GM12878 (cell line): ENCODE measurements at regions not wholly inside any gene's neighbourhood (a gene's known extent, or its start where the extent isn't known, plus 50 kb on each side); places are given as distances from the start of the nearest gene placed in this dataset.

Experiments used
- ATAC-seq: fragments of 200-7000 bp; cut with Tn5 transposase; 3 replicates; pipeline ENCODE4 v1.9.1; 2020; ENCODE audit warnings: mild to moderate bottlenecking, moderate library complexity
- BruUV-seq: library from RNA; stranded (reverse); fragments of 400-500 nt; replicated peaks from 2 replicates; lab custom pipeline; 2021; lab: Mats Ljungman, UMichigan
- CTCF ChIA-PET: fragments of 300-600 bp; sonication (Branson Sonifier 250); formaldehyde crosslinking; extraction: SDS; loops from one replicate; lab custom pipeline; 2021; ENCODE audit warnings: inconsistent platforms; lab: Yijun Ruan, JAX
- POLR2A ChIA-PET: fragments of 350-600 bp; formaldehyde crosslinking; extraction: SDS; loops from one replicate; lab custom pipeline; 2021; ENCODE audit warnings: inconsistent platforms; lab: Charles Lee
- RAD21 ChIA-PET: fragments of 300-600 bp; sonication (Branson Sonifier 250); formaldehyde crosslinking; loops from one replicate; lab custom pipeline; 2023; ENCODE audit warnings: antibody characterized with exemption; ENCODE audit not compliant: unreplicated experiment; lab: Charles Lee
- SMC1A ChIA-PET: fragments of 300-600 bp; sonication (Branson Sonifier 250); formaldehyde crosslinking; loops from one replicate; lab custom pipeline; 2023; ENCODE audit not compliant: unreplicated experiment, uncharacterized antibody; lab: Charles Lee
- DNase-seq: peaks from one replicate; pipeline ENCODE4 v3.0.0-alpha.2; 2011; ENCODE audit warnings: low read depth, low spot score
- FAIRE-seq: peaks from 3 replicates; lab custom pipeline; 2011; peaks lifted over from hg19 to GRCh38; lab: Jason Lieb, UNC
- H2AFZ ChIP-seq: 2 replicates; pipeline ENCODE4 v1.6.0; 2011; ENCODE audit warnings: low read depth, low read length, control low read depth; ENCODE audit not compliant: control insufficient read depth
- H3K27ac ChIP-seq: 2 replicates; pipeline ENCODE4 v1.5.1; 2011; ENCODE audit warnings: control low read depth; ENCODE audit not compliant: control insufficient read depth, insufficient read depth
- H3K27me3 ChIP-seq, 2 experiments: replicated peaks in 1 of 2; 2 replicates each; pipeline versions ENCODE4 v1.6.0 to v1.6.1; 2011; ENCODE audit warnings: low read length in 1 of 2; ENCODE audit not compliant: control insufficient read depth in 2 of 2, insufficient read depth in 2 of 2
- H3K36me3 ChIP-seq, 2 experiments: 2 replicates each; pipeline ENCODE4 v1.5.1; 2011; ENCODE audit warnings: low read length in 1 of 2; ENCODE audit not compliant: control insufficient read depth in 2 of 2, insufficient read depth in 2 of 2
- H3K4me1 ChIP-seq: 2 replicates; pipeline ENCODE4 v1.6.1; 2011; ENCODE audit warnings: mild to moderate bottlenecking, low read length, moderate library complexity, mixed read lengths; ENCODE audit not compliant: control insufficient read depth, insufficient read depth
- H3K4me2 ChIP-seq: 2 replicates; pipeline ENCODE4 v1.6.0; 2011; ENCODE audit warnings: control low read depth; ENCODE audit not compliant: control insufficient read depth, insufficient read depth
- H3K4me3 ChIP-seq: fragments of 200-600 bp; sonication (generic); 2 replicates; pipeline ENCODE4 v1.5.1; 2016
- H3K79me2 ChIP-seq: 2 replicates; pipeline ENCODE4 v1.6.0; 2011; ENCODE audit warnings: low read length; ENCODE audit not compliant: control insufficient read depth, insufficient read depth
- H3K9ac ChIP-seq: 2 replicates; pipeline ENCODE4 v1.8.0; 2011; ENCODE audit warnings: low read length, control low read depth, mixed read lengths; ENCODE audit not compliant: control insufficient read depth, insufficient read depth
- H3K9me3 ChIP-seq: replicated peaks from 3 replicates; pipeline ENCODE4 v1.5.1; 2011; ENCODE audit warnings: mild to moderate bottlenecking, low read length; ENCODE audit not compliant: control insufficient read depth, insufficient read depth
- H4K20me1 ChIP-seq: 2 replicates; pipeline ENCODE4 v1.6.0; 2011; ENCODE audit not compliant: control insufficient read depth, insufficient read depth
- BACH1 ChIP-seq: fragments of 450-650 bp; IDR thresholded peaks from 2 replicates; pipeline ENCODE4 v1.6.1; 2017; ENCODE audit warnings: mild to moderate bottlenecking, borderline replicate concordance
- POLR2A ChIP-seq: IDR thresholded peaks from 2 replicates; pipeline ENCODE4 v1.6.1; 2011; ENCODE audit warnings: low read depth, mild to moderate bottlenecking, low read length
- TARDBP ChIP-seq: IDR thresholded peaks from 2 replicates; pipeline ENCODE4 v1.6.1; 2016; ENCODE audit warnings: borderline replicate concordance
- WGBS: methylation state at CpG from one replicate; pipeline ENCODE4 v1.1.6; 2016; ENCODE audit warnings: low lambda C conversion rate; ENCODE audit not compliant: insufficient replicate concordance, insufficient coverage; ENCODE audit errors: missing lambda C conversion rate; 5-methylcytosine and 5-hydroxymethylcytosine counted together
- in situ Hi-C: fragments of 300-500 bp; cut with MboI; formaldehyde crosslinking; loops from 9 replicates; pipeline ENCODE4 v1.14.3; 2018; ENCODE audit warnings: mixed read lengths
- intact Hi-C: fragments of 100-400 bp; cut with micrococcal nuclease; formaldehyde crosslinking; loops from one replicate; pipeline ENCODE4 v1.14.2; 2022; ENCODE audit not compliant: unreplicated experiment
- TF ChIP-seq, protein P1 (sequence below): IDR thresholded peaks from 2 replicates; pipeline ENCODE4 v1.6.1; 2012; ENCODE audit warnings: mild to moderate bottlenecking, low read depth, low read length

DNA sequence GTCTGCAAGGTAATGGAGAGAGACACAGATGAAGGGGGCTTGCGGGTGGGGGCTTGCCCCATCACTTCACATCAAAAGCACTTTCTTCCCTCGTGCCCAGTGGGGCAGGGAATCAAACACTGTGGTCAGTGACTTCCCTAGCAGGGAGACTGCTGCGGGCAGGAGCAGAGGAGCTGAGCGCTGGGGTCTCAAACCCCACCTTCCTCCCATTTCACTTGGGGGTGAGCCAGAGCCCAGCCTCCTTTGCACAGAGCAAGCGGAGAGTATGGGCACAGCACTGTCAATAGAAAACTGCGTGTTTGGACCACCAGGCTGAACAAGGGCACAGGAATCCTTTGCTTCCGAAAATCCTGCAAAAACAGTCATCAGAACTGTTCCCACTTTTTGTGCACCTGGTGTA is 355.8 kb upstream of the MKI67 start:
- ChIA-PET SMC1A (no interaction called here), POLR2A (no interaction called here)
- no peak for ATAC-seq

DNA sequence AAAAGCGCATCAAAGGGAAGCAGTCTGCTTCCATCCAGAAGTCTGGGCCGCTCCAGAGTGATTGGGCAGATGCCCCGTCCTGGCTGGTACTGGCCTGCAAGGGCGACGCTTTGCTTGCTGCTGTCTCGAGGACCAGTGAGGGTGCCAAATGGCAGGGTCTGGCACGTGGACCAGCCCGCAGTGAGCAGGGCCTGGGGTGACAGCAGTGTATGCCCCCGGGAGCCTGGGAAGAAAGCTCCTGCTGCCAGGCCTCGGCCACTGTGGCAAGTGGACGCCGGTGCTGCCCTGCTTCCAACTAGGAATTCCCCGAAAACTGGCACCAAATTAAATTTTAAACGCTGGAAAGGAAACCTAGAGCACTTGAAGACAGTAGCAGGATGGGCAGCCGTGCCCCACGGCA is 357.0 kb upstream of the MKI67 start:
- DNase-seq: no peak
- Histone ChIP-seq H3K27me3 (no peaks in the 10 kb centered on the region; a peak in 1 of 4 replicates), H3K4me2 (no peak overlapping the region), H2AFZ (no peak overlapping the region), H3K4me3 (no peak overlapping the region), H3K36me3 (no peaks in the 10 kb centered on the region), H4K20me1 (no peaks in the 10 kb centered on the region), H3K4me1 (no peaks in the 10 kb centered on the region), H3K79me2 (no peaks in the 10 kb centered on the region), H3K9ac (no peak overlapping the region), H3K27ac (no peak overlapping the region), H3K9me3 (no peaks in the 10 kb centered on the region)
- ChIA-PET POLR2A (no interaction called here), CTCF (no interaction called here), SMC1A (no interaction called here), RAD21 (no interaction called here)
- no peak for FAIRE-seq
- in situ Hi-C loops (no loop called here), intact Hi-C loops (no loop called here)
- ATAC-seq: no peak
- TF ChIP-seq POLR2A (no peak), TARDBP (no peak)
- TF ChIP-seq, protein P1, sequence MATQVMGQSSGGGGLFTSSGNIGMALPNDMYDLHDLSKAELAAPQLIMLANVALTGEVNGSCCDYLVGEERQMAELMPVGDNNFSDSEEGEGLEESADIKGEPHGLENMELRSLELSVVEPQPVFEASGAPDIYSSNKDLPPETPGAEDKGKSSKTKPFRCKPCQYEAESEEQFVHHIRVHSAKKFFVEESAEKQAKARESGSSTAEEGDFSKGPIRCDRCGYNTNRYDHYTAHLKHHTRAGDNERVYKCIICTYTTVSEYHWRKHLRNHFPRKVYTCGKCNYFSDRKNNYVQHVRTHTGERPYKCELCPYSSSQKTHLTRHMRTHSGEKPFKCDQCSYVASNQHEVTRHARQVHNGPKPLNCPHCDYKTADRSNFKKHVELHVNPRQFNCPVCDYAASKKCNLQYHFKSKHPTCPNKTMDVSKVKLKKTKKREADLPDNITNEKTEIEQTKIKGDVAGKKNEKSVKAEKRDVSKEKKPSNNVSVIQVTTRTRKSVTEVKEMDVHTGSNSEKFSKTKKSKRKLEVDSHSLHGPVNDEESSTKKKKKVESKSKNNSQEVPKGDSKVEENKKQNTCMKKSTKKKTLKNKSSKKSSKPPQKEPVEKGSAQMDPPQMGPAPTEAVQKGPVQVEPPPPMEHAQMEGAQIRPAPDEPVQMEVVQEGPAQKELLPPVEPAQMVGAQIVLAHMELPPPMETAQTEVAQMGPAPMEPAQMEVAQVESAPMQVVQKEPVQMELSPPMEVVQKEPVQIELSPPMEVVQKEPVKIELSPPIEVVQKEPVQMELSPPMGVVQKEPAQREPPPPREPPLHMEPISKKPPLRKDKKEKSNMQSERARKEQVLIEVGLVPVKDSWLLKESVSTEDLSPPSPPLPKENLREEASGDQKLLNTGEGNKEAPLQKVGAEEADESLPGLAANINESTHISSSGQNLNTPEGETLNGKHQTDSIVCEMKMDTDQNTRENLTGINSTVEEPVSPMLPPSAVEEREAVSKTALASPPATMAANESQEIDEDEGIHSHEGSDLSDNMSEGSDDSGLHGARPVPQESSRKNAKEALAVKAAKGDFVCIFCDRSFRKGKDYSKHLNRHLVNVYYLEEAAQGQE: no peak
- WGBS: 29% methylated on average over 16 of the region's 16 CpGs
- BruUV-seq: no TSS peak

More for the DNA sequence above, 355.8 kb upstream of the MKI67 start:
- Histone ChIP-seq H4K20me1 (no peaks in the 10 kb centered on the region), H2AFZ (no peak overlapping the region), H3K27me3 (no peaks in the 10 kb centered on the region; a peak in 1 of 4 replicates), H3K9me3 (no peaks in the 10 kb centered on the region), H3K4me2 (no peak overlapping the region), H3K27ac (no peak overlapping the region), H3K36me3 (no peaks in the 10 kb centered on the region), H3K79me2 (no peaks in the 10 kb centered on the region), H3K9ac (no peak overlapping the region), H3K4me1 (no peaks in the 10 kb centered on the region), H3K4me3 (no peak overlapping the region)
- ChIA-PET RAD21 (no interaction called here), CTCF (no interaction called here)
- no peak for TF ChIP-seq BACH1
- 40% methylated on average over 7 of the region's 7 CpGs for WGBS
- in situ Hi-C loops: no loop called here
- intact Hi-C loops: no loop called here
- no TSS peak for BruUV-seq
- DNase-seq (no peak), FAIRE-seq (no peak)
